ENCODE measurements at regions not wholly inside any gene's neighbourhood (a gene's known extent, or its start where the extent isn't known, plus 50 kb on each side); places are given as distances from the start of the nearest gene placed in this dataset.

DNA sequence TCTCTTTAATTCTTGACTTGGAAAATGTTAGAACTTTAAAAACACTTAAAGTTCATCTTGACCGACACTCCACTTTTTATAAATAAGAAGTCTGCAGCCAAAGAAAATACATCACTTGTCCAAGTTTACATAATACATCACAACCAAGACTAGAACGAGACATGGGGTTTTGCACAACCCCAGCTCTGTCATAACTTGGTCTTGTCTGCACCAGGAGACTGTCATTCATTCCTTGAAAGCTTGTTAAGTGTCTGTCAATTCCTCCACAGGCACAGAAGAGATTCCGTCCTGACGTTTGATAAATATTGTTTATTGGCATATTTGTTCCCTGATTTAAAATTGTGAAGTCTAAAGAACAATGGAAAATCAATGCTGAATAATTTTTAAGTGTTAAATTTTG lies 139.5 kb upstream of the SETBP1 start:
- H3K4me3 Mint-ChIP-seq: no peak overlapping the region

DNA sequence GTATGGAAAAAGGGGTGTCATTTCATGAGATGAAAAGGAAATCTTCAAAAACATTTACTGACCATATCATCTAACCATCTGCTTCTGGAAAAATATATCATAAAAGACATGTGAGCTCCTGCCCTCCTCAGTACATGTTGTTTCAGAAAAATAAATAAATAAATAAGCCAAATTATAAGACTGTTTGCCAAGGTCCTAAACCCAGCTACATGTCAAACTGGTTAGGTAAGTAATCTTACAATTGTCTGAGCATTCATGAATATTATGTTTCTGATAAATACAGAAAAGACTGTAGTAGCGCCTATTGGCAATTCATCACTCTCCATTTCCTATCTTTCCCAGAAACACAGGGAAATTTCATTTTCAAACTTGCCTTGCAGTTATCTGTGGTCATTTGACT lies 138.9 kb upstream of the SETBP1 start:
- Histone ChIP-seq H3K4me1 (ENCODE audit: insufficient read depth, low read length) (no peaks in the 10 kb centered on the region), H3K27me3 (ENCODE audit: control insufficient read depth in 1 of 2, insufficient read depth in 2 of 2, low read length in 2 of 2) (no peaks in the 10 kb centered on the region), H3K4me3 (ENCODE audit: low read length) (no peak overlapping the region), H3K9me3 (ENCODE audit: control insufficient read depth in 1 of 2, insufficient read depth in 1 of 2, low read length in 2 of 2) (no peaks in the 10 kb centered on the region), H3K27ac (ENCODE audit: low read depth in 1 of 2, low read length in 2 of 2) (no peak overlapping the region), H3K36me3 (ENCODE audit: insufficient read depth, low read length) (no peaks in the 10 kb centered on the region)
- POLR2A ChIA-PET: no interaction called here
- no peak for DNase-seq
- intact Hi-C loops (cut with DNase I, micrococcal nuclease): no loop called here
- TF ChIP-seq, protein P1, sequence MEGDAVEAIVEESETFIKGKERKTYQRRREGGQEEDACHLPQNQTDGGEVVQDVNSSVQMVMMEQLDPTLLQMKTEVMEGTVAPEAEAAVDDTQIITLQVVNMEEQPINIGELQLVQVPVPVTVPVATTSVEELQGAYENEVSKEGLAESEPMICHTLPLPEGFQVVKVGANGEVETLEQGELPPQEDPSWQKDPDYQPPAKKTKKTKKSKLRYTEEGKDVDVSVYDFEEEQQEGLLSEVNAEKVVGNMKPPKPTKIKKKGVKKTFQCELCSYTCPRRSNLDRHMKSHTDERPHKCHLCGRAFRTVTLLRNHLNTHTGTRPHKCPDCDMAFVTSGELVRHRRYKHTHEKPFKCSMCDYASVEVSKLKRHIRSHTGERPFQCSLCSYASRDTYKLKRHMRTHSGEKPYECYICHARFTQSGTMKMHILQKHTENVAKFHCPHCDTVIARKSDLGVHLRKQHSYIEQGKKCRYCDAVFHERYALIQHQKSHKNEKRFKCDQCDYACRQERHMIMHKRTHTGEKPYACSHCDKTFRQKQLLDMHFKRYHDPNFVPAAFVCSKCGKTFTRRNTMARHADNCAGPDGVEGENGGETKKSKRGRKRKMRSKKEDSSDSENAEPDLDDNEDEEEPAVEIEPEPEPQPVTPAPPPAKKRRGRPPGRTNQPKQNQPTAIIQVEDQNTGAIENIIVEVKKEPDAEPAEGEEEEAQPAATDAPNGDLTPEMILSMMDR (IDR thresholded peaks at IDR 0.05): no peak
- CTCF ChIA-PET: no interaction called here
- Mint-ChIP-seq H3K27me3 (no peaks in the 10 kb centered on the region), H3K4me3 (no peak overlapping the region), H3K9me3 (no peaks in the 10 kb centered on the region), H3K4me1 (ENCODE audit: low read depth) (no peaks in the 10 kb centered on the region), H3K36me3 (ENCODE audit: low read depth) (no peaks in the 10 kb centered on the region), H3K27ac (no peak overlapping the region)
- ATAC-seq (ENCODE audit: poor library complexity): no peak

More for the DNA sequence above, 139.5 kb upstream of the SETBP1 start:
- H3K27me3 Mint-ChIP-seq: no peaks in the 10 kb centered on the region
- ATAC-seq (ENCODE audit: poor library complexity): no peak
- H3K36me3 Mint-ChIP-seq (ENCODE audit: low read depth): no peaks in the 10 kb centered on the region
- no peaks in the 10 kb centered on the region for H3K9me3 Mint-ChIP-seq
- POLR2A ChIA-PET: no interaction called here
- H3K27ac Mint-ChIP-seq: no peak overlapping the region
- CTCF ChIA-PET: no interaction called here
- H3K4me1 Mint-ChIP-seq (ENCODE audit: low read depth): no peaks in the 10 kb centered on the region
- DNase-seq: no peak
- Histone ChIP-seq H3K27me3 (ENCODE audit: control insufficient read depth in 1 of 2, insufficient read depth in 2 of 2, low read length in 2 of 2) (no peaks in the 10 kb centered on the region), H3K9me3 (ENCODE audit: control insufficient read depth in 1 of 2, insufficient read depth in 1 of 2, low read length in 2 of 2) (no peaks in the 10 kb centered on the region), H3K4me1 (ENCODE audit: insufficient read depth, low read length) (no peaks in the 10 kb centered on the region), H3K36me3 (ENCODE audit: insufficient read depth, low read length) (no peaks in the 10 kb centered on the region), H3K27ac (ENCODE audit: low read depth in 1 of 2, low read length in 2 of 2) (no peak overlapping the region), H3K4me3 (ENCODE audit: low read length) (no peak overlapping the region)
- intact Hi-C loops (cut with DNase I, micrococcal nuclease): no loop called here
- TF ChIP-seq, protein P1 (IDR thresholded peaks at IDR 0.05): no peak

DNA sequence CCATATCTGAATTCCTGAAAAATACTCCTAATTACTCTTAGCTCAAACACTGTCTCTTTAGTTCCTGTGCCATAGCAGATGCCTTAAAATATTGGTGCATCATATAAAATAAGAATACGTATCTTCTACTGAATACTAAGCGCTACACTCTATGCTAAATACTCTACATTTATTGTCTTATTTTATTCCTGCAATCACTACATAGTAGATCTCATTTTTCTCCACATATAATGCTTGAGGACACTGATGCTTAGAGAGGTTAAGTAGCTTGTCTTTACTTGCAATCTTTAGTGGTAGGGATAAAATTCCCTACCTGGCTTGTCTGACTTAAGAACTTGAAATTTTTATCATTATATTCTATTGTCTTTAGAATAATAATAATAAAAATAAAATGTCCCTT lies 137.3 kb upstream of the SETBP1 start:
- no peak overlapping the region for H3K27ac Mint-ChIP-seq
- Histone ChIP-seq H3K4me3 (ENCODE audit: low read length) (no peak overlapping the region), H3K4me1 (ENCODE audit: insufficient read depth, low read length) (no peaks in the 10 kb centered on the region), H3K9me3 (ENCODE audit: control insufficient read depth in 1 of 2, insufficient read depth in 1 of 2, low read length in 2 of 2) (no peaks in the 10 kb centered on the region), H3K36me3 (ENCODE audit: insufficient read depth, low read length) (no peaks in the 10 kb centered on the region), H3K27ac (ENCODE audit: low read depth in 1 of 2, low read length in 2 of 2) (no peak overlapping the region), H3K27me3 (ENCODE audit: control insufficient read depth in 1 of 2, insufficient read depth in 2 of 2, low read length in 2 of 2) (no peaks in the 10 kb centered on the region)
- H3K4me3 Mint-ChIP-seq: no peak overlapping the region
- DNase-seq (no peak), ATAC-seq (ENCODE audit: poor library complexity) (no peak)
- no peaks in the 10 kb centered on the region for H3K4me1 Mint-ChIP-seq (ENCODE audit: low read depth)
- no peaks in the 10 kb centered on the region for H3K27me3 Mint-ChIP-seq
- H3K9me3 Mint-ChIP-seq: no peaks in the 10 kb centered on the region
- POLR2A ChIA-PET: no interaction called here
- TF ChIP-seq, protein P1 (IDR thresholded peaks at IDR 0.05): no peak
- CTCF ChIA-PET: no interaction called here
- intact Hi-C loops (cut with DNase I, micrococcal nuclease): no loop called here
- H3K36me3 Mint-ChIP-seq (ENCODE audit: low read depth): no peaks in the 10 kb centered on the region
